A673 (cell line): ENCODE measurements at regions not wholly inside any gene's neighbourhood (a gene's known extent, or its start where the extent isn't known, plus 50 kb on each side); places are given as distances from the start of the nearest gene placed in this dataset.
"Not testable (repeated sequence)": the region's sequence is repeated elsewhere in the genome, so short reads cannot be mapped to it uniquely, and the experiment has no call there.

Experiments
- BruUV-seq: library from RNA; stranded (reverse); fragments of 400-500 nt; replicated peaks from 2 replicates; lab custom pipeline; 2021; lab: Mats Ljungman, UMichigan
- CTCF ChIA-PET: fragments of 300-600 bp; sonication (Branson Sonifier 250); formaldehyde crosslinking; loops from one replicate; lab custom pipeline; 2022; ENCODE audit warnings: antibody characterized with exemption; lab: Charles Lee
- POLR2A ChIA-PET: fragments of 300-600 bp; sonication (Branson Sonifier 250); formaldehyde crosslinking; loops from one replicate; lab custom pipeline; 2022; ENCODE audit warnings: antibody characterized with exemption; ENCODE audit not compliant: low non-redundant PET; lab: Charles Lee
- DNase-seq: peaks from one replicate; pipeline ENCODE4 v3.0.0-alpha.2; 2015; ENCODE audit warnings: low spot score
- H3K27ac ChIP-seq: fragments of 200-600 bp; sonication (generic); 2 replicates; pipeline ENCODE4 v1.5.1; 2016; ENCODE audit warnings: mixed run types, low read depth, mild to moderate bottlenecking, mixed read lengths, antibody characterized with exemption, low read length; ENCODE audit not compliant: poor library complexity, severe bottlenecking
- H3K27me3 ChIP-seq: fragments of 200-600 bp; sonication (generic); replicated peaks from 2 replicates; pipeline ENCODE4 v1.6.1; 2017; ENCODE audit warnings: mixed run types, low read depth, mild to moderate bottlenecking, mixed read lengths, antibody characterized with exemption, low read length; ENCODE audit not compliant: insufficient read depth, poor library complexity
- H3K36me3 ChIP-seq: fragments of 200-600 bp; sonication (generic); 2 replicates; pipeline ENCODE4 v1.6.1; 2016; ENCODE audit warnings: mixed run types, mild to moderate bottlenecking, mixed read lengths, antibody characterized with exemption, low read length; ENCODE audit not compliant: insufficient read depth, poor library complexity, severe bottlenecking
- H3K4me1 ChIP-seq: fragments of 200-600 bp; sonication (generic); 2 replicates; pipeline ENCODE4 v1.6.1; 2017; ENCODE audit warnings: mixed run types, mild to moderate bottlenecking, mixed read lengths, antibody characterized with exemption, low read length; ENCODE audit not compliant: insufficient read depth, poor library complexity, severe bottlenecking
- H3K4me3 ChIP-seq: fragments of 200-600 bp; sonication (generic); 2 replicates; pipeline ENCODE4 v1.5.1; 2016; ENCODE audit warnings: low read depth, mixed run types, mild to moderate bottlenecking, mixed read lengths, low read length; ENCODE audit not compliant: poor library complexity, severe bottlenecking
- H3K9me3 ChIP-seq: fragments of 200-600 bp; sonication (generic); 2 replicates; pipeline ENCODE4 v1.6.1; 2016; ENCODE audit warnings: mixed run types, low read depth, mild to moderate bottlenecking, mixed read lengths, antibody characterized with exemption, low read length; ENCODE audit not compliant: poor library complexity, severe bottlenecking
- CTCF ChIP-seq: fragments of 300-800, 200-600 bp; sonication (generic); conservative IDR thresholded peaks from 2 replicates; pipeline ENCODE4 v1.5.1; 2017; ENCODE audit warnings: low read depth, mild to moderate bottlenecking, antibody characterized with exemption, low read length, moderate library complexity, mixed read lengths
- EZH2 ChIP-seq: fragments of 200-600 bp; sonication (generic); IDR thresholded peaks from 2 replicates; pipeline ENCODE4 v1.6.1; 2017; ENCODE audit warnings: borderline replicate concordance, low read depth, mild to moderate bottlenecking, mixed read lengths, antibody characterized with exemption, low read length; ENCODE audit not compliant: poor library complexity, severe bottlenecking
- intact Hi-C: fragments of 100-400 bp; cut with micrococcal nuclease; formaldehyde crosslinking; loops from one replicate; pipeline ENCODE4 v1.10.0; 2022; ENCODE audit not compliant: unreplicated experiment

DNA sequence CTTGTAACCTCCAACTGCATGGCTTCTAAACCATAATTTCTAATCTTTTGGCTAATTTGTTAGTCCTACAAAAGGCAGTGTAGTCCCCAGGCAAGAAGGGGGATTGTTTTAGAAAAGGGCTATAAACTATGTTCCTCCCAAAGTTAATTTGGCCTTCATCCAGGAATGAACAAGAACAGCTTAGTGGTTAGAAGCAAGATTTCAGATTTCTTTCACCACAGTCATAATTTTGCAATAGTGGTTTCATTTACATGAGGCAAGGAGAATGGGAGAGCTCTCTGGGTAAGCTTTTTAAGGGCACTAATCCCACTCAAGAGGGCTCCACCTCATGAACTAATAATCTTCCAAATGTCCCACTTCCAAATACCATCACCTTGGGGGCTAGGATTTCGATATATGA lies 1353.9 kb downstream of the NCAM2 start:
- peaks cover 4% of the 10 kb centered on the region for H3K4me1 ChIP-seq
- H3K9me3 ChIP-seq: peaks cover 2% of the 10 kb centered on the region
- ChIA-PET CTCF (no interaction called here), POLR2A (no interaction called here)
- intact Hi-C loops: no loop called here
- no TSS peak for BruUV-seq
- no peaks in the 10 kb centered on the region for H3K27me3 ChIP-seq
- TF ChIP-seq EZH2 (no peak), CTCF (no peak)
- H3K4me3 ChIP-seq: no peak overlapping the region
- H3K36me3 ChIP-seq: no peaks in the 10 kb centered on the region
- no peak overlapping the region for H3K27ac ChIP-seq
- peak; percentile 60 for DNase-seq

GRCh38 chr21:22355949-22356348 lies 1357.7 kb downstream of the NCAM2 start:
- DNase-seq: no peak
- ChIA-PET POLR2A (no interaction called here), CTCF (no interaction called here)
- no TSS peak for BruUV-seq
- Histone ChIP-seq H3K27me3 (no peaks in the 10 kb centered on the region), H3K36me3 (no peaks in the 10 kb centered on the region), H3K4me3 (no peak overlapping the region), H3K4me1 (peaks cover 3% of the 10 kb centered on the region), H3K27ac (no peak overlapping the region), H3K9me3 (no peaks in the 10 kb centered on the region)
- intact Hi-C loops: no loop called here
- TF ChIP-seq CTCF (no peak), EZH2 (no peak)

DNA sequence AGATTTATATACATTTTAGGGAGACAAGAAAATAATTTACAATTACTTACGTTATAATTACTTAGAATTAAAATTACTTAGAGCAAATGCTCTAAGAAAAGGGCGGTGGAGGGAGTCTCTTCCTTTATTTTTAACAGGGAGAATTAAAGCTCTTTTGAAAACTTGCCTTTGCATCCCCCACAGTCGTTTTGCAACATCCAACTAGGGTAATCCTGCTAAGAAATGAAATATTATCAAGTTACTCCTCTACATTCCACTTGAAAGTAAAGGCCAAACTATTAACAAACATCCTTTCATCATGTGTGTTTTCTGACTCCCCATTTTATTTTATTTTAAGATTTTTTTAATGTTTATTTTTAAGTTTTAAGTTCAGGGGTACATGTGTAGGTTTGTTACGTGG lies 1358.5 kb downstream of the NCAM2 start:
- no peaks in the 10 kb centered on the region for H3K9me3 ChIP-seq
- ChIA-PET CTCF (no interaction called here), POLR2A (no interaction called here)
- DNase-seq: no peak
- no peaks in the 10 kb centered on the region for H3K4me1 ChIP-seq
- BruUV-seq: no TSS peak
- H3K27me3 ChIP-seq: no peaks in the 10 kb centered on the region
- no peak overlapping the region for H3K4me3 ChIP-seq
- no peaks in the 10 kb centered on the region for H3K36me3 ChIP-seq
- no peak overlapping the region for H3K27ac ChIP-seq
- TF ChIP-seq EZH2: no peak
- no peak for TF ChIP-seq CTCF
- intact Hi-C loops: no loop called here

- DNase-seq, H3K27me3 ChIP-seq, CTCF ChIA-PET, POLR2A ChIA-PET, H3K4me3 ChIP-seq, intact Hi-C loops, BruUV-seq, H3K9me3 ChIP-seq, H3K4me1 ChIP-seq, H3K36me3 ChIP-seq, H3K27ac ChIP-seq: not testable (repeated sequence)
These were observed 1361.4 kb downstream of the NCAM2 start for GRCh38 chr21:22359599-22359998.
